ENCODE measurements at regions not wholly inside any gene's neighbourhood (a gene's known extent, or its start where the extent isn't known, plus 50 kb on each side); places are given as distances from the start of the nearest gene placed in this dataset.

DNA sequence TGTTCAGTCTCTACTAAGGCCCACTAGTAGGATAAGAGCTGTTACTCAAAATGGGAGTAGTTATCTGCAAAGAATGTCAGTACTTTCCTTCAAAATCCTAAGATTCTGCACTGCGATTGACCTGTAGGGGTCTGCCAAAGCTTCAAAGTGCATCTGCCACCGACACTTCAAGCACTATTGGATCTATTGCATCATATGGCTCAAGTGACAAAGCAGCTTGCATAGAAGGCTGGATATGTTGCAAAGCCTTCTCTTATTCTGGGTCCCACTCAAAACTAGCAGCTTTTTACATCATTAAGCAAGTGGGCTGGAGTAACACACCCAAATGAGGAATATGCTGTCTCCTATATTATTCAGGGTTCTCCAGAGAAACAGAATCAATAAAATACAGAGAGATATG is 115.4 kb upstream of the EMCN start:
- no peak for DNase-seq

DNA sequence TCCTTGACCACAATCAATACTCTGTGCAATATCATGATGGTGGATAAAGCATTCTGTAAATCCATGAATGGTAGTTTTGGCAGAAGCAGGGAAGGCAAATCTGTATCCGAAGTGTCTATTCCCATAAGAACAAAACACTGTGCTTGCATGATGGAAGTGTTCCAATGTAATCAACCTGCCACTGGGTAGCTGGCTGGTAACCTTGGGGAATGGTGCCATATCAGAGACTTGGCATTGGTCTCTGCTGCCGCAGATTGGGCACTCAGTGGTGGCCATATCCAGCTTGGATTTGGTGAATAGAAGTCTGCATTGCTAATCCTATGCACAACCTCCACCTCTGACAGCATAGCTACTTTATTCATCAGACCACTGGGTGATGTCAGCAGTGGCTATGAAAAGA is 114.3 kb upstream of the EMCN start:
- no peak for DNase-seq
- Histone ChIP-seq H3K27ac (no peak overlapping the region), H3K27me3 (ENCODE audit: insufficient read depth, low read depth) (no peaks in the 10 kb centered on the region), H3K79me2 (ENCODE audit: low read depth) (no peaks in the 10 kb centered on the region), H3K9me2 (ENCODE audit: insufficient read depth) (no peaks in the 10 kb centered on the region), H4K20me1 (ENCODE audit: insufficient read depth) (no peaks in the 10 kb centered on the region), H3K9me3 (ENCODE audit: insufficient read depth, low read depth) (no peaks in the 10 kb centered on the region), H3F3A (ENCODE audit: insufficient read depth, low read depth) (no peaks in the 10 kb centered on the region), H3K36me3 (ENCODE audit: low read depth) (no peaks in the 10 kb centered on the region), H3K4me3 (no peak overlapping the region), H2AFZ (no peak overlapping the region), H3K4me2 (no peak overlapping the region), H3K4me1 (replicated peaks; ENCODE audit: insufficient read depth) (peaks cover 9% of the 10 kb centered on the region; the same call in 1 of the 2 replicates)
- no TSS peak for BruUV-seq (replicated peaks)
- intact Hi-C loops (cut with micrococcal nuclease; ENCODE audit: unreplicated experiment): no loop called here
- ChIA-PET POLR2A (ENCODE audit: unreplicated experiment) (no interaction called here), CTCF (no interaction called here)
- no peak for TF ChIP-seq EZH2 (IDR thresholded peaks at IDR 0.05; ENCODE audit: low read depth)
- TF ChIP-seq CTCF (conservative IDR thresholded peaks at IDR 0.05): no peak

More for the DNA sequence above, 115.4 kb upstream of the EMCN start:
- Histone ChIP-seq H3K36me3 (ENCODE audit: low read depth) (no peaks in the 10 kb centered on the region), H3K27ac (no peak overlapping the region), H3K79me2 (ENCODE audit: low read depth) (no peaks in the 10 kb centered on the region), H3K27me3 (ENCODE audit: insufficient read depth, low read depth) (no peaks in the 10 kb centered on the region), H2AFZ (no peak overlapping the region), H3F3A (ENCODE audit: insufficient read depth, low read depth) (no peaks in the 10 kb centered on the region), H3K4me3 (no peak overlapping the region), H3K9me2 (ENCODE audit: insufficient read depth) (no peaks in the 10 kb centered on the region), H4K20me1 (ENCODE audit: insufficient read depth) (no peaks in the 10 kb centered on the region), H3K9me3 (ENCODE audit: insufficient read depth, low read depth) (no peaks in the 10 kb centered on the region), H3K4me2 (no peak overlapping the region), H3K4me1 (replicated peaks; ENCODE audit: insufficient read depth) (peaks cover 9% of the 10 kb centered on the region; the same call in 1 of the 2 replicates)
- BruUV-seq (replicated peaks): no TSS peak
- intact Hi-C loops (cut with micrococcal nuclease; ENCODE audit: unreplicated experiment): no loop called here
- ChIA-PET POLR2A (ENCODE audit: unreplicated experiment) (no interaction called here), CTCF (no interaction called here)
- TF ChIP-seq CTCF (conservative IDR thresholded peaks at IDR 0.05) (no peak), EZH2 (IDR thresholded peaks at IDR 0.05; ENCODE audit: low read depth) (no peak)

GRCh38 chr4:100631281-100631968 is 113.6 kb upstream of the EMCN start:
- Histone ChIP-seq H3K79me2 (ENCODE audit: low read depth) (no peaks in the 10 kb centered on the region), H2AFZ (no peak overlapping the region; the same call in 1 of the 2 replicates), H3K27ac (no peak overlapping the region), H3K9me3 (ENCODE audit: insufficient read depth, low read depth) (no peaks in the 10 kb centered on the region), H4K20me1 (ENCODE audit: insufficient read depth) (no peaks in the 10 kb centered on the region), H3K4me1 (replicated peaks; ENCODE audit: insufficient read depth) (peaks cover 9% of the 10 kb centered on the region; the same call in 1 of the 2 replicates), H3K4me2 (no peak overlapping the region), H3K4me3 (no peak overlapping the region), H3K27me3 (ENCODE audit: insufficient read depth, low read depth) (no peaks in the 10 kb centered on the region), H3F3A (ENCODE audit: insufficient read depth, low read depth) (no peaks in the 10 kb centered on the region), H3K9me2 (ENCODE audit: insufficient read depth) (no peaks in the 10 kb centered on the region), H3K36me3 (ENCODE audit: low read depth) (no peaks in the 10 kb centered on the region)
- ChIA-PET CTCF (interaction anchor here (0.6 kb wide), 1 partner anchor 1986 kb away, joined by 3 read pairs; no protein-coding TSS in a partner anchor), POLR2A (ENCODE audit: unreplicated experiment) (no interaction called here)
- TF ChIP-seq CTCF (conservative IDR thresholded peaks at IDR 0.05) (no peak), EZH2 (IDR thresholded peaks at IDR 0.05; ENCODE audit: low read depth) (no peak)
- BruUV-seq (replicated peaks): no TSS peak
- DNase-seq: no peak
- intact Hi-C loops (cut with micrococcal nuclease; ENCODE audit: unreplicated experiment): no loop called here
